ENCODE measurements at regions not wholly inside any gene's neighbourhood (a gene's known extent, or its start where the extent isn't known, plus 50 kb on each side); places are given as distances from the start of the nearest gene placed in this dataset.

DNA sequence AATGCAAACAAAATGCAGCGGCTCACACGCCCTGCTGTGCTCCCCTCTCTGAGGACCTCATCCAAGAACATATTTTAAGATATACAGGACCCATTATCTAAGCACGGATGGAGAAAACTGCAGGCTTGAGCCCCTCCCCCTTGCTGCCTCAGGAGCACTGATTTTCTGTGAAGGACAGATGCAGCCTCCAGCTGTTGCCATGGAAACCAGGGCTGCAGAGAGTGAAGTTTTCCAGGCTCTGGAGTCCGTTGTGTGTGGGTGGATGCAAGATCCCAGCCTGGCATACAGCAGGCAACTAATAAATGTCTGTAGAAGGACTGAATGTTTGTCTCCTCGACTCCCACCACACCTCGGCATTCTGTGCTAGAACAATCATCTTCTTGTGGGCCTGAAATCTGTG lies 105.6 kb upstream of the PEG3 start:
- TF ChIP-seq, protein P1, sequence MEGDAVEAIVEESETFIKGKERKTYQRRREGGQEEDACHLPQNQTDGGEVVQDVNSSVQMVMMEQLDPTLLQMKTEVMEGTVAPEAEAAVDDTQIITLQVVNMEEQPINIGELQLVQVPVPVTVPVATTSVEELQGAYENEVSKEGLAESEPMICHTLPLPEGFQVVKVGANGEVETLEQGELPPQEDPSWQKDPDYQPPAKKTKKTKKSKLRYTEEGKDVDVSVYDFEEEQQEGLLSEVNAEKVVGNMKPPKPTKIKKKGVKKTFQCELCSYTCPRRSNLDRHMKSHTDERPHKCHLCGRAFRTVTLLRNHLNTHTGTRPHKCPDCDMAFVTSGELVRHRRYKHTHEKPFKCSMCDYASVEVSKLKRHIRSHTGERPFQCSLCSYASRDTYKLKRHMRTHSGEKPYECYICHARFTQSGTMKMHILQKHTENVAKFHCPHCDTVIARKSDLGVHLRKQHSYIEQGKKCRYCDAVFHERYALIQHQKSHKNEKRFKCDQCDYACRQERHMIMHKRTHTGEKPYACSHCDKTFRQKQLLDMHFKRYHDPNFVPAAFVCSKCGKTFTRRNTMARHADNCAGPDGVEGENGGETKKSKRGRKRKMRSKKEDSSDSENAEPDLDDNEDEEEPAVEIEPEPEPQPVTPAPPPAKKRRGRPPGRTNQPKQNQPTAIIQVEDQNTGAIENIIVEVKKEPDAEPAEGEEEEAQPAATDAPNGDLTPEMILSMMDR (IDR thresholded peaks at IDR 0.05): no peak
- TF ChIP-seq POLR2A (IDR thresholded peaks at IDR 0.05): no peak

All from thyroid gland (tissue), 4 donors.